Tibial nerve (tissue), 4 donors: ENCODE measurements at regions not wholly inside any gene's neighbourhood (a gene's known extent, or its start where the extent isn't known, plus 50 kb on each side); places are given as distances from the start of the nearest gene placed in this dataset.

ENCODE experiments used
- CTCF ChIP-seq, 5 experiments: fragments of 200-600 bp in 3 of 5; fragments of 450-650 bp in 2 of 5; sonication (generic) in 3 of 5; IDR thresholded peaks; one replicate each; pipeline ENCODE4 v1.5.1; 2016 to 2019; ENCODE audit warnings: antibody characterized with exemption in 5 of 5, mild to moderate bottlenecking in 3 of 5, moderate library complexity in 2 of 5
- EP300 ChIP-seq, 2 donors: sonication (generic); formaldehyde crosslinking; IDR thresholded peaks; one replicate each; pipeline ENCODE4 v1.6.1; 2017; ENCODE audit warnings: antibody characterized with exemption in 2 of 2, mild to moderate bottlenecking in 1 of 2
- POLR2A ChIP-seq, 2 donors: fragments of 450-650 bp; IDR thresholded peaks; one replicate each; pipeline ENCODE4 v1.6.1; 2017; ENCODE audit warnings: antibody characterized with exemption in 2 of 2, mild to moderate bottlenecking in 2 of 2, moderate library complexity in 2 of 2

- TF ChIP-seq CTCF (IDR thresholded peaks at IDR 0.05) (no peak), POLR2A (IDR thresholded peaks at IDR 0.05) (no peak), EP300 (IDR thresholded peaks at IDR 0.05) (no peak)
Observed at GRCh38 chr10:1841759-1842158, 104.4 kb upstream of the ADARB2 start.
